ENCODE measurements at regions not wholly inside any gene's neighbourhood (a gene's known extent, or its start where the extent isn't known, plus 50 kb on each side); places are given as distances from the start of the nearest gene placed in this dataset.

GRCh38 chr2:187263675-187264560 lies 184.1 kb downstream of the CALCRL start:
- H3K27ac Mint-ChIP-seq, result no peak overlapping the region
- Histone ChIP-seq H2AFZ (ENCODE audit: insufficient read depth, low read depth, low read length, poor library complexity, severe bottlenecking) (no peak overlapping the region), H4K20me1 (ENCODE audit: insufficient read depth, low read length) (no peaks in the 10 kb centered on the region), H3K79me2 (ENCODE audit: insufficient read depth, low read length) (no peaks in the 10 kb centered on the region), H3K27me3 (ENCODE audit: control insufficient read depth in 2 of 2, insufficient read depth in 2 of 2, low read length in 2 of 2) (no peaks in the 10 kb centered on the region), H3K9me3 (replicated peaks in 1 of 2; ENCODE audit: control insufficient read depth in 1 of 2, insufficient read depth in 1 of 2, low read length in 2 of 2) (no peaks in the 10 kb centered on the region), H3K9ac (ENCODE audit: insufficient read depth, low read length, poor library complexity, severe bottlenecking) (no peak overlapping the region), H3K36me3 (replicated peaks in 1 of 2; ENCODE audit: control insufficient read depth in 1 of 2, insufficient read depth in 2 of 2, low read length in 2 of 2) (no peaks in the 10 kb centered on the region), H3K4me1 (ENCODE audit: control insufficient read depth in 1 of 2, insufficient read depth in 2 of 2, low read length in 2 of 2) (no peaks in the 10 kb centered on the region), H3K27ac (ENCODE audit: low read depth in 1 of 2, low read length in 2 of 2) (no peak overlapping the region), H3K4me3 (replicated peaks in 1 of 3; ENCODE audit: low read depth in 2 of 3, low read length in 3 of 3) (no peak overlapping the region), H3K4me2 (replicated peaks; ENCODE audit: extremely low read depth, low read length, poor library complexity, severe bottlenecking) (no peak overlapping the region)
- no peak overlapping the region for H3K4me3 Mint-ChIP-seq
- intact Hi-C loops (cut with micrococcal nuclease), result no loop called here
- no peaks in the 10 kb centered on the region for H3K36me3 Mint-ChIP-seq
- TF ChIP-seq, protein P1, sequence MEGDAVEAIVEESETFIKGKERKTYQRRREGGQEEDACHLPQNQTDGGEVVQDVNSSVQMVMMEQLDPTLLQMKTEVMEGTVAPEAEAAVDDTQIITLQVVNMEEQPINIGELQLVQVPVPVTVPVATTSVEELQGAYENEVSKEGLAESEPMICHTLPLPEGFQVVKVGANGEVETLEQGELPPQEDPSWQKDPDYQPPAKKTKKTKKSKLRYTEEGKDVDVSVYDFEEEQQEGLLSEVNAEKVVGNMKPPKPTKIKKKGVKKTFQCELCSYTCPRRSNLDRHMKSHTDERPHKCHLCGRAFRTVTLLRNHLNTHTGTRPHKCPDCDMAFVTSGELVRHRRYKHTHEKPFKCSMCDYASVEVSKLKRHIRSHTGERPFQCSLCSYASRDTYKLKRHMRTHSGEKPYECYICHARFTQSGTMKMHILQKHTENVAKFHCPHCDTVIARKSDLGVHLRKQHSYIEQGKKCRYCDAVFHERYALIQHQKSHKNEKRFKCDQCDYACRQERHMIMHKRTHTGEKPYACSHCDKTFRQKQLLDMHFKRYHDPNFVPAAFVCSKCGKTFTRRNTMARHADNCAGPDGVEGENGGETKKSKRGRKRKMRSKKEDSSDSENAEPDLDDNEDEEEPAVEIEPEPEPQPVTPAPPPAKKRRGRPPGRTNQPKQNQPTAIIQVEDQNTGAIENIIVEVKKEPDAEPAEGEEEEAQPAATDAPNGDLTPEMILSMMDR (IDR thresholded peaks at IDR 0.05), result no peak
- H3K4me1 Mint-ChIP-seq, result no peaks in the 10 kb centered on the region
- no peaks in the 10 kb centered on the region for H3K27me3 Mint-ChIP-seq (ENCODE audit: low read depth in 3 of 3)
- WGBS (ENCODE audit: insufficient coverage), result 49% methylated on average over 6 of the region's 9 CpGs
- peaks cover 0 to 4% (median 0%) of the 10 kb centered on the region in 7 donors for H3K9me3 Mint-ChIP-seq
- DNase-seq, result no peak

DNA sequence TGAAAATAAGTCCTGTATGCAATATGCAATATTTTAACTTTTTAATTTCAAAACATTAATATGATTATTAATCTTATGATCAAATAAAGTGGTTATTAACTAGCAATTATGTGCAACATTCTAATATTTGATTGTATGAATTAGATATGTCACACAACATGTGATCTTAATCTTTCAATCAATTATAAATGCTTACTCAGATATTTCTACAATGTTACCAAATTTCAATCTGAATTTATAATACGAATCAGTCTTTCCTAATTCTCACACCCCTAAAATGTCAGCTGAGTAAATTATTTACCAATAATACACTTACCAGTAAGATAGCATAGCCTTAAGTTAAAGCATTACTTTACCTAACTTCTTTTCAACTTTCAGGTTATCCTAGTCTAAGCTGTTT lies 186.3 kb downstream of the CALCRL start:
- Mint-ChIP-seq H3K27ac (no peak overlapping the region), H3K4me3 (no peak overlapping the region), H3K36me3 (no peaks in the 10 kb centered on the region), H3K27me3 (ENCODE audit: low read depth in 3 of 3) (no peaks in the 10 kb centered on the region), H3K9me3 (peaks cover 0 to 4% (median under 1%) of the 10 kb centered on the region in 7 donors), H3K4me1 (no peaks in the 10 kb centered on the region)
- Histone ChIP-seq H3K36me3 (replicated peaks in 1 of 2; ENCODE audit: control insufficient read depth in 1 of 2, insufficient read depth in 2 of 2, low read length in 2 of 2) (no peaks in the 10 kb centered on the region), H3K27ac (ENCODE audit: low read depth in 1 of 2, low read length in 2 of 2) (no peak overlapping the region), H3K4me3 (replicated peaks in 1 of 3; ENCODE audit: low read depth in 2 of 3, low read length in 3 of 3) (no peak overlapping the region), H2AFZ (ENCODE audit: insufficient read depth, low read depth, low read length, poor library complexity, severe bottlenecking) (no peak overlapping the region), H3K9me3 (replicated peaks in 1 of 2; ENCODE audit: control insufficient read depth in 1 of 2, insufficient read depth in 1 of 2, low read length in 2 of 2) (no peaks in the 10 kb centered on the region), H3K4me1 (ENCODE audit: control insufficient read depth in 1 of 2, insufficient read depth in 2 of 2, low read length in 2 of 2) (no peaks in the 10 kb centered on the region), H4K20me1 (ENCODE audit: insufficient read depth, low read length) (no peaks in the 10 kb centered on the region), H3K79me2 (ENCODE audit: insufficient read depth, low read length) (no peaks in the 10 kb centered on the region), H3K27me3 (ENCODE audit: control insufficient read depth in 2 of 2, insufficient read depth in 2 of 2, low read length in 2 of 2) (no peaks in the 10 kb centered on the region), H3K9ac (ENCODE audit: insufficient read depth, low read length, poor library complexity, severe bottlenecking) (no peak overlapping the region), H3K4me2 (replicated peaks; ENCODE audit: extremely low read depth, low read length, poor library complexity, severe bottlenecking) (no peak overlapping the region)
- TF ChIP-seq, protein P1 (IDR thresholded peaks at IDR 0.05), result no peak
- intact Hi-C loops (cut with micrococcal nuclease), result no loop called here
- no peak for DNase-seq
- no CpG with 5 or more reads among the region's 1 CpG for WGBS (ENCODE audit: insufficient coverage)
